HG02571 (cell line): ENCODE measurements at regions not wholly inside any gene's neighbourhood (a gene's known extent, or its start where the extent isn't known, plus 50 kb on each side); places are given as distances from the start of the nearest gene placed in this dataset.

Experiments
- ATAC-seq: cut with Tn5 transposase; IDR thresholded peaks from one replicate; pipeline ENCODE4 v1.9.1; 2021; ENCODE audit warnings: mild to moderate bottlenecking, moderate library complexity; ENCODE audit not compliant: unreplicated experiment

- no peak for ATAC-seq
These were observed 191.7 kb downstream of the TRIM27 start for GRCh38 chr6:28732052-28732451.

GRCh38 chr6:28734443-28734959 lies 189.3 kb downstream of the TRIM27 start:
- no peak for ATAC-seq

- no peak for ATAC-seq
These were observed 187.7 kb downstream of the TRIM27 start for GRCh38 chr6:28736121-28736520.

GRCh38 chr6:28737750-28738395 lies 185.9 kb downstream of the TRIM27 start:
- ATAC-seq: no peak

- ATAC-seq: no peak
These were observed 185.4 kb downstream of the TRIM27 start for GRCh38 chr6:28738396-28738765.

GRCh38 chr6:28741363-28741762 lies 182.4 kb downstream of the TRIM27 start:
- ATAC-seq: no peak

- no peak for ATAC-seq
These were observed 181.0 kb downstream of the TRIM27 start for GRCh38 chr6:28742668-28743270.

GRCh38 chr6:28743271-28743789 lies 180.5 kb downstream of the TRIM27 start:
- ATAC-seq: no peak

- ATAC-seq: no peak
These were observed 176.6 kb downstream of the TRIM27 start for GRCh38 chr6:28747083-28747630.

GRCh38 chr6:28747631-28748157 lies 176.1 kb downstream of the TRIM27 start:
- ATAC-seq: no peak

GRCh38 chr6:28748192-28748591 lies 175.6 kb downstream of the TRIM27 start:
- ATAC-seq: no peak

- ATAC-seq: no peak
These were observed 172.8 kb downstream of the TRIM27 start for GRCh38 chr6:28750926-28751458.

GRCh38 chr6:28751514-28751913 lies 172.3 kb downstream of the TRIM27 start:
- ATAC-seq: no peak

- no peak for ATAC-seq
These were observed 171.8 kb downstream of the TRIM27 start for GRCh38 chr6:28751963-28752350.

- ATAC-seq: no peak
These were observed 166.2 kb downstream of the TRIM27 start for GRCh38 chr6:28757429-28758045.

GRCh38 chr6:28758046-28758817 lies 165.6 kb downstream of the TRIM27 start:
- no peak for ATAC-seq

- no peak for ATAC-seq
These were observed 165.0 kb downstream of the TRIM27 start for GRCh38 chr6:28758818-28759235.

- no peak for ATAC-seq
These were observed 159.6 kb downstream of the TRIM27 start for GRCh38 chr6:28764014-28764723.

GRCh38 chr6:28764761-28765282 lies 159.0 kb downstream of the TRIM27 start:
- no peak for ATAC-seq

GRCh38 chr6:28765978-28766351 lies 157.8 kb downstream of the TRIM27 start:
- ATAC-seq: no peak
